Kidney epithelial cell (primary cell): ENCODE measurements at regions not wholly inside any gene's neighbourhood (a gene's known extent, or its start where the extent isn't known, plus 50 kb on each side); places are given as distances from the start of the nearest gene placed in this dataset.

Source experiments
- DNase-seq: peaks from one replicate; pipeline ENCODE4 v3.0.0-alpha.2; 2010; ENCODE audit warnings: low read depth
- H3K27me3 ChIP-seq: 2 replicates; pipeline ENCODE4 v1.6.0; 2011; ENCODE audit warnings: low read length; ENCODE audit not compliant: control insufficient read depth, insufficient read depth
- H3K36me3 ChIP-seq: 2 replicates; pipeline ENCODE4 v1.5.1; 2011; ENCODE audit warnings: low read length; ENCODE audit not compliant: control insufficient read depth, insufficient read depth
- H3K4me3 ChIP-seq: 2 replicates; pipeline ENCODE4 v1.5.1; 2011; ENCODE audit warnings: low read depth, mild to moderate bottlenecking, control low read depth, low read length
- CTCF ChIP-seq: IDR thresholded peaks from 2 replicates; pipeline ENCODE4 v1.5.1; 2011; ENCODE audit warnings: mild to moderate bottlenecking, moderate library complexity, low read length, control low read depth, inconsistent platforms; ENCODE audit not compliant: insufficient read depth, poor library complexity, severe bottlenecking

GRCh38 chr1:194717941-194718340 is 1531.5 kb upstream of the B3GALT2 start:
- no peak for DNase-seq
- no peaks in the 10 kb centered on the region for H3K36me3 ChIP-seq
- no peak for TF ChIP-seq CTCF

GRCh38 chr1:194717334-194717733 is 1530.9 kb upstream of the B3GALT2 start:
- DNase-seq, result no peak
- H3K4me3 ChIP-seq, result no peak overlapping the region
- H3K36me3 ChIP-seq, result no peaks in the 10 kb centered on the region
- H3K27me3 ChIP-seq, result no peaks in the 10 kb centered on the region
- TF ChIP-seq CTCF, result no peak

More at GRCh38 chr1:194717941-194718340, 1531.5 kb upstream of the B3GALT2 start:
- no peaks in the 10 kb centered on the region for H3K27me3 ChIP-seq
- H3K4me3 ChIP-seq, result no peak overlapping the region

- Histone ChIP-seq H3K36me3 (no peaks in the 10 kb centered on the region), H3K27me3 (no peaks in the 10 kb centered on the region), H3K4me3 (no peak overlapping the region)
- TF ChIP-seq CTCF, result no peak
- no peak for DNase-seq
Observed at GRCh38 chr1:194710671-194711070, 1524.3 kb upstream of the B3GALT2 start.

GRCh38 chr1:194709439-194709838 is 1523.0 kb upstream of the B3GALT2 start:
- H3K27me3 ChIP-seq, result no peaks in the 10 kb centered on the region
- no peaks in the 10 kb centered on the region for H3K36me3 ChIP-seq
- TF ChIP-seq CTCF, result no peak
- H3K4me3 ChIP-seq, result no peak overlapping the region
- no peak for DNase-seq

GRCh38 chr1:194707074-194707473 is 1520.7 kb upstream of the B3GALT2 start:
- Histone ChIP-seq H3K36me3 (no peaks in the 10 kb centered on the region), H3K27me3 (no peaks in the 10 kb centered on the region), H3K4me3 (no peak overlapping the region)
- DNase-seq, result no peak
- no peak for TF ChIP-seq CTCF

- no peak for DNase-seq
- H3K27me3 ChIP-seq, result no peaks in the 10 kb centered on the region
- H3K36me3 ChIP-seq, result no peaks in the 10 kb centered on the region
- H3K4me3 ChIP-seq, result no peak overlapping the region
- no peak for TF ChIP-seq CTCF
Observed at GRCh38 chr1:194705123-194705854, 1518.9 kb upstream of the B3GALT2 start.
